OCI-LY7 (cell line): ENCODE measurements at regions not wholly inside any gene's neighbourhood (a gene's known extent, or its start where the extent isn't known, plus 50 kb on each side); places are given as distances from the start of the nearest gene placed in this dataset.

Experiments
- BruUV-seq: library from RNA; stranded (reverse); fragments of 400-500 nt; replicated peaks from 2 replicates; lab custom pipeline; 2021; lab: Mats Ljungman, UMichigan
- CTCF ChIA-PET: fragments of 300-600 bp; sonication (Branson Sonifier 250); formaldehyde crosslinking; loops from one replicate; lab custom pipeline; 2022; ENCODE audit warnings: antibody characterized with exemption; ENCODE audit not compliant: unreplicated experiment; lab: Charles Lee
- POLR2A ChIA-PET: fragments of 300-600 bp; sonication (Branson Sonifier 250); formaldehyde crosslinking; loops from one replicate; lab custom pipeline; 2022; ENCODE audit warnings: antibody characterized with exemption; lab: Charles Lee
- DNase-seq: peaks from one replicate; pipeline ENCODE4 v3.0.0-alpha.2; 2015; ENCODE audit warnings: low spot score
- H2AFZ ChIP-seq: fragments of 200-600 bp; sonication (generic), shearing (Covaris generic); 2 replicates; pipeline ENCODE4 v1.6.1; 2014; ENCODE audit warnings: mild to moderate bottlenecking, antibody characterized with exemption, low read length, moderate library complexity
- H3K27ac ChIP-seq: fragments of 200-600 bp; sonication (generic); 2 replicates; pipeline ENCODE4 v1.5.1; 2014; ENCODE audit warnings: mixed run types, low read depth, mild to moderate bottlenecking, moderate library complexity, low read length, inconsistent platforms; ENCODE audit not compliant: poor library complexity, severe bottlenecking
- H3K36me3 ChIP-seq: fragments of 200-600 bp; sonication (generic); 2 replicates; pipeline ENCODE4 v1.6.1; 2014; ENCODE audit warnings: mild to moderate bottlenecking, antibody characterized with exemption, low read length, moderate library complexity, mixed read lengths; ENCODE audit not compliant: insufficient read depth
- H3K4me1 ChIP-seq: fragments of 200-600 bp; sonication (generic); 2 replicates; pipeline ENCODE4 v1.5.1; 2014; ENCODE audit warnings: mild to moderate bottlenecking, low read length; ENCODE audit not compliant: insufficient read depth, poor library complexity, severe bottlenecking
- H3K4me2 ChIP-seq: fragments of 200-600 bp; sonication (generic); 2 replicates; pipeline ENCODE4 v1.6.1; 2014; ENCODE audit warnings: mild to moderate bottlenecking, low read length
- H3K4me3 ChIP-seq: fragments of 200-600 bp; sonication (generic); 2 replicates; pipeline ENCODE4 v1.5.1; 2014; ENCODE audit warnings: mild to moderate bottlenecking, low read depth, low read length; ENCODE audit not compliant: poor library complexity, severe bottlenecking
- H3K79me2 ChIP-seq: fragments of 200-600 bp; sonication (generic); 2 replicates; pipeline ENCODE4 v1.6.1; 2016; ENCODE audit warnings: low read depth, mild to moderate bottlenecking, low read length, moderate library complexity, mixed read lengths; ENCODE audit not compliant: insufficient read depth
- H3K9me2 ChIP-seq: fragments of 200-600 bp; sonication (generic); 2 replicates; pipeline ENCODE4 v1.6.1; 2016; ENCODE audit warnings: mild to moderate bottlenecking, low read length, mixed read lengths; ENCODE audit not compliant: insufficient read depth
- H3K9me3 ChIP-seq: fragments of 200-600 bp; sonication (generic); 2 replicates; pipeline ENCODE4 v1.6.1; 2014; ENCODE audit warnings: mild to moderate bottlenecking, mixed run types, low read length, mixed read lengths
- H4K20me1 ChIP-seq: fragments of 200-600 bp; sonication (generic); 2 replicates; pipeline ENCODE4 v1.6.1; 2014; ENCODE audit warnings: mild to moderate bottlenecking, antibody characterized with exemption, low read length, moderate library complexity, mixed read lengths; ENCODE audit not compliant: insufficient read depth
- EZH2phosphoT487 ChIP-seq: fragments of 200-600 bp; sonication (generic); IDR thresholded peaks from 2 replicates; pipeline ENCODE4 v1.6.1; 2018; ENCODE audit warnings: low read depth, borderline replicate concordance, mild to moderate bottlenecking, mixed run types, antibody characterized with exemption, low read length, moderate library complexity, mixed read lengths
- intact Hi-C: fragments of 100-400 bp; cut with micrococcal nuclease; formaldehyde crosslinking; loops from one replicate; pipeline ENCODE4 v1.10.0; 2022; ENCODE audit not compliant: unreplicated experiment
- TF ChIP-seq, protein P1 (sequence below): fragments of 200-600 bp; sonication (generic); conservative IDR thresholded peaks from 2 replicates; pipeline ENCODE4 v1.5.1; 2014; ENCODE audit warnings: mild to moderate bottlenecking, antibody characterized with exemption, low read length, moderate library complexity, mixed read lengths

DNA sequence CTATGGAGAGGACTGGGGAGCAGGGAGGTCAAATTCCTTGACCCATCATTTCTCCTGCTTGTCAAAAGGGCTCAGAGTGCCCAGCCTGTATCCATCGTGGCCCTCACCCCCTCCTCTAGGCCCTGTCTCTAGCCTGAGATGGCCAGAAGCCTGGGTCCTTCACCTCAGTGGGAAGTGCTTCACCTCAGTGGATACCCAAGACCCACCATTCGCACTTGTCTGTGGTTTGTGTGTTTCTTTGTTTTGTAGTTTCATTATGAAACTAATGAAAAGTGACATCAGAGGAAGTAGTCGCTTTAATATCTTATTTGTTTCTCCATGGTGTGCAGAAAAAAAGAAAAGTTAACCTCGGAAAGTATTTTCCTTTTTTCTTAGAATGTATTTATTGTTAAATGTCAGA lies 194.0 kb upstream of the CADM1 start:
- H3K9me3 ChIP-seq: no peaks in the 10 kb centered on the region
- POLR2A ChIA-PET: interaction anchor here (0.7 kb wide), 1 partner anchor 28 kb away, joined by 3 read pairs; no protein-coding TSS in a partner anchor
- no peaks in the 10 kb centered on the region for H3K4me1 ChIP-seq
- no peaks in the 10 kb centered on the region for H4K20me1 ChIP-seq
- H2AFZ ChIP-seq: no peak overlapping the region
- TF ChIP-seq, protein P1, sequence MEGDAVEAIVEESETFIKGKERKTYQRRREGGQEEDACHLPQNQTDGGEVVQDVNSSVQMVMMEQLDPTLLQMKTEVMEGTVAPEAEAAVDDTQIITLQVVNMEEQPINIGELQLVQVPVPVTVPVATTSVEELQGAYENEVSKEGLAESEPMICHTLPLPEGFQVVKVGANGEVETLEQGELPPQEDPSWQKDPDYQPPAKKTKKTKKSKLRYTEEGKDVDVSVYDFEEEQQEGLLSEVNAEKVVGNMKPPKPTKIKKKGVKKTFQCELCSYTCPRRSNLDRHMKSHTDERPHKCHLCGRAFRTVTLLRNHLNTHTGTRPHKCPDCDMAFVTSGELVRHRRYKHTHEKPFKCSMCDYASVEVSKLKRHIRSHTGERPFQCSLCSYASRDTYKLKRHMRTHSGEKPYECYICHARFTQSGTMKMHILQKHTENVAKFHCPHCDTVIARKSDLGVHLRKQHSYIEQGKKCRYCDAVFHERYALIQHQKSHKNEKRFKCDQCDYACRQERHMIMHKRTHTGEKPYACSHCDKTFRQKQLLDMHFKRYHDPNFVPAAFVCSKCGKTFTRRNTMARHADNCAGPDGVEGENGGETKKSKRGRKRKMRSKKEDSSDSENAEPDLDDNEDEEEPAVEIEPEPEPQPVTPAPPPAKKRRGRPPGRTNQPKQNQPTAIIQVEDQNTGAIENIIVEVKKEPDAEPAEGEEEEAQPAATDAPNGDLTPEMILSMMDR: no peak
- TF ChIP-seq EZH2phosphoT487: no peak
- no peaks in the 10 kb centered on the region for H3K9me2 ChIP-seq
- BruUV-seq: no TSS peak
- H3K27ac ChIP-seq: no peak overlapping the region
- no peaks in the 10 kb centered on the region for H3K79me2 ChIP-seq
- H3K4me3 ChIP-seq: no peak overlapping the region
- CTCF ChIA-PET: no interaction called here
- H3K36me3 ChIP-seq: no peaks in the 10 kb centered on the region
- no peak overlapping the region for H3K4me2 ChIP-seq
- no peak for DNase-seq
- intact Hi-C loops: no loop called here

DNA sequence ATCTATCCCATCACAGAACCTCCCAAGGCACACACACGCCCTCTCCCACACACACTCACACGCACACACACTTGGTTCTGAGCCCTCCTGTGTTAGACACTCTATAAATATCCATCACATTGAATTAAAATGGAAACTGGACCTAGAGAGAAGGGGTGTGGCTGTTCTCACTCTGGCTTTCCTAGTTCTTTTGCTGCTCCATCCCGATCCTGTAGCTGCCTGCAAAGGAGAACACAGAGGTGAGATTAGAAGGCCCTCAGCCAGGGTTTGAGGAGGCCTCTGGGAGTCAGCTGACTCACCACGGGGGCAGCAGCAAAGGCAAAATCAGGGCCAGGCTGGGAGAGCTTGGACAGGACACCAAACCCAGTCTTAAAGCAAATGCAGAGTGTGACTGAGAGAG lies 192.3 kb upstream of the CADM1 start:
- H4K20me1 ChIP-seq: no peaks in the 10 kb centered on the region
- no peaks in the 10 kb centered on the region for H3K9me3 ChIP-seq
- ChIA-PET CTCF (no interaction called here), POLR2A (no interaction called here)
- no peak overlapping the region for H3K27ac ChIP-seq
- intact Hi-C loops: no loop called here
- H2AFZ ChIP-seq: no peak overlapping the region
- TF ChIP-seq, protein P1: no peak
- no peak for TF ChIP-seq EZH2phosphoT487
- no peaks in the 10 kb centered on the region for H3K79me2 ChIP-seq
- H3K4me1 ChIP-seq: no peaks in the 10 kb centered on the region
- no peak for DNase-seq
- no peaks in the 10 kb centered on the region for H3K36me3 ChIP-seq
- H3K9me2 ChIP-seq: no peaks in the 10 kb centered on the region
- H3K4me2 ChIP-seq: no peak overlapping the region
- no peak overlapping the region for H3K4me3 ChIP-seq
- no TSS peak for BruUV-seq

DNA sequence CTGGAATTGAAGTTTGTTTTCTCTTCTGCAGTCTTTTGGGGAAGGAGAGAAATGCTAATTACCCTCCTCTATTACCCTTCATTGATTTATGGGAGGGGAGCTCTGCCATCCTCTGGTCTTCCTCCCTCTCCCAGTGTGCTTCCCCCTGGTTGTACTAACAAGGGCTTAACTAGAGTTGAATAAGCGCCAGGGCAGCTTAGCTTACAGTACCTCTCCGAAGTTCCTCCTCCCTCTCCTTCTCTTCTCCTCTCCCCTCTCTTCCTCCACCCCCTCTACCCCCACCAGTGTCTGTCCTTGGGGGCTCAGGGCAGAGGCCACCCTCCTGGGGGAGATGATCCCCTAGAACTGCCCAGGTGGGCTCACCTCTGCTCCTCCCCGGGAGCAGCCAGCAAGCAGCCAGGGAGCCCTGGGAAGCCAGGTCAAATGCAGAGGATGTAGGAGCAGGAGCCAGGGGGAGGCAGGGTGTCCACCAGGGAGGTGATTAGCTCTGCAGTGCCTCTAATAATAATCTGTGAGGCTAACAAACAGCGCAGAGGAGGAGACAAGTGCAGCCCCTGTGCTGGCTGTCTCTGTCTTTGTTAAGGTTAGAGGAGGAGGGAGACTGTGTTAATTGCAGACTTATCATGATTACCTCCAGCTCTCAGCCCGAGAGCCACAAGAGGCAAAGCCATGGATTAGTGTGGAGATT lies 191.6 kb upstream of the CADM1 start:
- no peak for TF ChIP-seq EZH2phosphoT487
- TF ChIP-seq, protein P1: no peak
- no peak for DNase-seq
- Histone ChIP-seq H3K4me1 (no peaks in the 10 kb centered on the region), H3K4me2 (no peak overlapping the region), H3K79me2 (no peaks in the 10 kb centered on the region), H3K4me3 (no peak overlapping the region), H4K20me1 (no peaks in the 10 kb centered on the region), H3K9me2 (no peaks in the 10 kb centered on the region), H3K36me3 (no peaks in the 10 kb centered on the region), H2AFZ (no peak overlapping the region), H3K27ac (no peak overlapping the region), H3K9me3 (no peaks in the 10 kb centered on the region)
- CTCF ChIA-PET: no interaction called here
- POLR2A ChIA-PET: no interaction called here
- intact Hi-C loops: no loop called here
- no TSS peak for BruUV-seq
